Tibial artery (tissue), 4 donors: ENCODE measurements at regions not wholly inside any gene's neighbourhood (a gene's known extent, or its start where the extent isn't known, plus 50 kb on each side); places are given as distances from the start of the nearest gene placed in this dataset.

Source experiments
- DNase-seq, 2 donors: peaks; one replicate each; pipeline ENCODE4 v3.0.0-alpha.2; 2019
- H3K27ac ChIP-seq, 2 donors: fragments of 200-600 bp; sonication (generic) in 1 of 2; 1 replicate in 1 of 2; 2 replicates in 1 of 2; pipeline ENCODE4 v1.5.1; 2018 to 2019; ENCODE audit warnings: mild to moderate bottlenecking in 1 of 2
- H3K27me3 ChIP-seq, 2 donors: fragments of 200-600 bp; sonication (generic) in 1 of 2; one replicate each; pipeline versions ENCODE4 v1.5.1 to v1.6.0; 2016 to 2019
- H3K36me3 ChIP-seq, 3 donors: fragments of 200-600 bp; sonication (generic) in 2 of 3; one replicate each; pipeline ENCODE4 v1.5.1; 2016 to 2019; ENCODE audit warnings: mild to moderate bottlenecking in 2 of 3
- H3K4me1 ChIP-seq, 4 donors: fragments of 200-600 bp; sonication (generic) in 2 of 4; 1 replicate in 3 of 4; 2 replicates in 1 of 4; pipeline ENCODE4 v1.5.1; 2016 to 2019
- H3K4me3 ChIP-seq, 2 donors: fragments of 200-600 bp; sonication (generic) in 1 of 2; 1 replicate in 1 of 2; 2 replicates in 1 of 2; pipeline ENCODE4 v1.5.1; 2018 to 2019; ENCODE audit warnings: mild to moderate bottlenecking in 2 of 2
- H3K9me3 ChIP-seq, 3 donors: fragments of 200-600 bp; sonication (generic) in 1 of 3; one replicate each; pipeline ENCODE4 v1.5.1; 2016 to 2019
- CTCF ChIP-seq, 2 experiments: fragments of 200-600 bp in 1 of 2; fragments of 450-650 bp in 1 of 2; IDR thresholded peaks; one replicate each; pipeline ENCODE4 v1.5.1; 2017 to 2019; ENCODE audit warnings: antibody characterized with exemption in 2 of 2, mild to moderate bottlenecking in 1 of 2, moderate library complexity in 1 of 2
- intact Hi-C: fragments of 100-400 bp; cut with DNase I; formaldehyde crosslinking; loops from one replicate; pipeline ENCODE4 v1.15.0; 2023; ENCODE audit warnings: low total_unique reads

DNA sequence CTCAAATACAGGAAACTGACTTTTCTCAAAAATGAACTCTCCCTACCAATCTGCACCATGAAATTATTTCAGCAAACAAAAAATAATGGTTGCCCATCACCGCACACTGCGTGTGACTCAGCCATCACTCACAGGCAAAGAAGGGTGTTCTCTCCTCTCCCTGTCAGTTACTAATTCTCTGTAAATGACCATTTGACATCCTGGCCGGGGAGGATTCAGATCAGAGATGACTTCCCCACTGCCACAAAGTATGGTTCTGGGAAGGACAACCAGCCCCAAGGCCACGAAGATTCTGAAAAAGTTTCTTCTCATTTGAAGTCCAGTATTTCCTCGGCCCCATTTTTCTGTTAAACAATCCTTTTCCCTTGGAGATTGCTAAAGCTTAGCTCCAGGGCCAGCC lies 199.4 kb downstream of the AUH start:
- H3K27ac ChIP-seq: no peak overlapping the region
- intact Hi-C loops: no loop called here

GRCh38 chr9:91162784-91163443 lies 198.8 kb downstream of the AUH start:
- H3K36me3 ChIP-seq: no peaks in the 10 kb centered on the region
- no peak overlapping the region for H3K27ac ChIP-seq
- TF ChIP-seq CTCF (IDR thresholded peaks at IDR 0.05): no peak
- peak; percentile 40 to 69 for DNase-seq
- no peaks in the 10 kb centered on the region for H3K27me3 ChIP-seq
- no peaks in the 10 kb centered on the region for H3K9me3 ChIP-seq
- peaks cover 0 to 8% (median 0%) of the 10 kb centered on the region in 4 donors for H3K4me1 ChIP-seq
- intact Hi-C loops: no loop called here
- no peak overlapping the region for H3K4me3 ChIP-seq

More for the DNA sequence above, 199.4 kb downstream of the AUH start:
- no peaks in the 10 kb centered on the region for H3K36me3 ChIP-seq
- peaks cover 0 to 8% (median 0%) of the 10 kb centered on the region in 4 donors for H3K4me1 ChIP-seq
- no peak for TF ChIP-seq CTCF (IDR thresholded peaks at IDR 0.05)
- DNase-seq: peak in 1 of 2 donors; percentile 28
- no peak overlapping the region for H3K4me3 ChIP-seq
- no peaks in the 10 kb centered on the region for H3K9me3 ChIP-seq
- no peaks in the 10 kb centered on the region for H3K27me3 ChIP-seq

DNA sequence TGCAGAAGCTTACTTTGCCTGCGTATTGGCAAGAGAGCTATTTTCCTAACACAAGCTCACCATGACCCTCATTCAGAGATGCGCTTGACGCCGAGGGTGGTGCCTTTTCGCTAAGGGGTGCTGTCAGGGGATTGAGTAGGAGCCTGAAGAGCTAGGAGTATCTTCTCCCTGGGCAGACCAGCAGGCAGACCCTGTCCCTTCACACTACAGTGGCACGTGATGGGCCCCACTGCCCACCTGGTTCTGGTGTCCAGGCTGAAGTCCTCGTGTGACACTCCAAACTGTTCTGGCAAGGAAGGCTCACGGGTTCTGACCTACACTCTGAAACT lies 198.3 kb downstream of the AUH start:
- no peak overlapping the region for H3K27ac ChIP-seq
- no peak overlapping the region for H3K4me3 ChIP-seq
- DNase-seq: no peak
- H3K36me3 ChIP-seq: no peaks in the 10 kb centered on the region
- no peaks in the 10 kb centered on the region for H3K9me3 ChIP-seq
- TF ChIP-seq CTCF (IDR thresholded peaks at IDR 0.05): no peak
- H3K27me3 ChIP-seq: no peaks in the 10 kb centered on the region
- intact Hi-C loops: no loop called here
- peaks cover 0 to 8% (median 0%) of the 10 kb centered on the region in 4 donors for H3K4me1 ChIP-seq

DNA sequence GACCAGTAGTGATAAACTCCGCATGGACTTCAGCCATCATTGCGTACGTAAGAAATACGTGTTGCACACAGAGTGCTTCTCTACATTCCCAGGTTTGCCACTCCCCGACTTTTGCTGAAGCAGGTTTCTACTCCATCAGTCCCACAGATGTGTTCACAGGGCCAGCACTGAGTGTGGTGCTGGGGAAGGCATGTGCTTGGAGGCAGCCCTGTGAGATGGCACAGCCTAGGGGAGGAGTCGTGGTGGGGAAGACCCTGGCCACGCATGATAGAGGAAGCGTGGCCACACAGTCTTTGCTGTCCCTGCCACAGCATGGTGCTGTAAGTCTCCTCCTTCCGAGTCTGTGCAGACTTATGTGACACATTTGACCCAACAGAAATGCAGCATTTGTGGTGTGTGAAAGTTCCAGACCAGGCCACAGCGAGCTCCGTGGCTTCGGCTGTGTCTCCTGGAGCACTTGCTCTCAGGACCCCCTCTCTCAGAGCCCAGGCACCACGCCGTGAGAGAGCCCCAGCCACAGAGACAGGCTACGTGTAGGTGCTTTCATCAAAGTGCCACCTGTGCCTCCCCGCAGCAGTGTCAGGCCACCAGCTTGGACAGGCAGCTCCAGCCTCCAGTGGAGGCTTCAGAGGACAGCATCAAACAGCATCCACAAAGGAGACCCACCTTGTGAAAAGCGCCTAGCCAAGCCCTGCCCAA lies 197.8 kb downstream of the AUH start:
- DNase-seq: peak in 1 of 2 donors; percentile 61
- H3K9me3 ChIP-seq: no peaks in the 10 kb centered on the region
- TF ChIP-seq CTCF (IDR thresholded peaks at IDR 0.05): no peak
- intact Hi-C loops: no loop called here
- H3K4me1 ChIP-seq: peaks cover 0 to 8% (median 0%) of the 10 kb centered on the region in 4 donors
- no peak overlapping the region for H3K4me3 ChIP-seq
- H3K36me3 ChIP-seq: no peaks in the 10 kb centered on the region
- H3K27ac ChIP-seq: no peak overlapping the region
- H3K27me3 ChIP-seq: no peaks in the 10 kb centered on the region
